Liver (tissue), 3 donors: ENCODE measurements at regions not wholly inside any gene's neighbourhood (a gene's known extent, or its start where the extent isn't known, plus 50 kb on each side); places are given as distances from the start of the nearest gene placed in this dataset.
"Not testable (repeated sequence)": the region's sequence is repeated elsewhere in the genome, so short reads cannot be mapped to it uniquely, and the experiment has no call there.

Source experiments
- CTCF ChIP-seq: fragments of 150-350 bp; IDR thresholded peaks from 2 replicates; pipeline ENCODE4 v1.5.1; 2017; ENCODE audit warnings: improper control_type of control experiment, low read depth, low read length; ENCODE audit not compliant: missing input control
- EGR1 ChIP-seq, 2 donors: IDR thresholded peaks; 2 replicates each; pipeline ENCODE4 v1.6.1; 2016 to 2018; ENCODE audit warnings: antibody characterized with exemption in 2 of 2, low read depth in 2 of 2
- JUND ChIP-seq, 2 donors: IDR thresholded peaks; 2 replicates each; pipeline ENCODE4 v1.6.1; 2016; ENCODE audit warnings: antibody characterized with exemption in 2 of 2
- RAD21 ChIP-seq, 2 donors: IDR thresholded peaks; 2 replicates each; pipeline ENCODE4 v1.6.1; 2016; ENCODE audit warnings: antibody characterized with exemption in 2 of 2, mild to moderate bottlenecking in 2 of 2
- YY1 ChIP-seq: IDR thresholded peaks from 2 replicates; pipeline ENCODE4 v1.6.1; 2016; ENCODE audit warnings: antibody characterized with exemption, mild to moderate bottlenecking
- donor health status: healthy.
- donor health status: healthy.

DNA sequence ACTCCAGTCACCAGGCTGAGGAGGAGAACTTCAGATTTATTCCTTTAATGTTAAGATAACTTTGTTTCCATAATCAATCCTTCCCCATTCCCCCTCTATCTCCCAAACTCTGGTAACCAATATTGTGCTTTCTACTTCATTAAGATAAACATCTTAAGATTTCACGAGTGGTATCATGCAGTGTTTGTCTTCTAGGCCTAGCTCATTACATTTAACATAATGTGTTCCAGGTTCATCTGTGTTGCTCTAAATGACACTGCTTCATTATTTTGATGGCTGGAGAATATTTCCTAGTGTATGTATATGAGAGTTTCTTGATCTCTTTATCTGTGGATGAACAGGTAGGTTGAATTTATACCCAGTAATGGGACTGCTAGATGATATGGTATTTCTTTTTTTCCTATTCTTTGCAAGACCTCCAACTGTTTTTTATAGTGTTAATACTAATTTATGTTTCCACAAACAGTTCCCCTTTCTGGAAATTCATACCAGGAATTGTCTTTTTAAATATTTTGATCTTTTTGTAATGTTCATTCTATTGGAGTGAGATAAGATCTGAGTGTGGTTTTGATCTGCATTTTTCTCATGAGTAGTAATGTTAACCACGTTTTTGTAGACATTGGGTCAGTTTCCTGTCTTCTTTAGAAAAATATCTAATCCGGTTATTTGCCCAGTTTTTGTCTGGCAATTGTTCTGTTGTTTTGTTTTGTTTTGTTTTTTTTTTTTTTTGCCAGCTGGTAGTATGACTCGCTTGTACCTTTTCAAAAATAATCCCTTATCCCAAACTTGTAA, 97.3 kb downstream of the POTEH start:
- not testable (repeated sequence) for TF ChIP-seq CTCF; YY1; EGR1 (IDR thresholded peaks at IDR 0.05; ENCODE audit: low read depth in 2 of 2); RAD21 (IDR thresholded peaks at IDR 0.05); JUND (IDR thresholded peaks at IDR 0.05)
